ENCODE measurements at regions not wholly inside any gene's neighbourhood (a gene's known extent, or its start where the extent isn't known, plus 50 kb on each side); places are given as distances from the start of the nearest gene placed in this dataset.

GRCh38 chr11:119802670-119803069 lies 73.7 kb upstream of the NECTIN1 start:
- TF ChIP-seq HCFC1 (IDR thresholded peaks at IDR 0.05; ENCODE audit: low read depth, low read length) (no peak), EP300 (IDR thresholded peaks at IDR 0.05; ENCODE audit: low read depth in 2 of 2, low read length in 2 of 2) (no peak), EP300 (CRISPR knock-in tag; IDR thresholded peaks at IDR 0.05; ENCODE audit: borderline replicate concordance) (no peak), TAF1 (CRISPR knock-in tag; IDR thresholded peaks at IDR 0.05) (no peak), BRF2 (CRISPR knock-in tag; IDR thresholded peaks at IDR 0.05) (no peak), TCF7L2 (IDR thresholded peaks at IDR 0.05; ENCODE audit: low read depth, low read length) (no peak), CBX2 (IDR thresholded peaks at IDR 0.05; ENCODE audit: low read depth, low read length) (no peak), CBX2 (CRISPR knock-in tag; IDR thresholded peaks at IDR 0.05; ENCODE audit: low read depth) (no peak)
- TF ChIP-seq, protein P1, sequence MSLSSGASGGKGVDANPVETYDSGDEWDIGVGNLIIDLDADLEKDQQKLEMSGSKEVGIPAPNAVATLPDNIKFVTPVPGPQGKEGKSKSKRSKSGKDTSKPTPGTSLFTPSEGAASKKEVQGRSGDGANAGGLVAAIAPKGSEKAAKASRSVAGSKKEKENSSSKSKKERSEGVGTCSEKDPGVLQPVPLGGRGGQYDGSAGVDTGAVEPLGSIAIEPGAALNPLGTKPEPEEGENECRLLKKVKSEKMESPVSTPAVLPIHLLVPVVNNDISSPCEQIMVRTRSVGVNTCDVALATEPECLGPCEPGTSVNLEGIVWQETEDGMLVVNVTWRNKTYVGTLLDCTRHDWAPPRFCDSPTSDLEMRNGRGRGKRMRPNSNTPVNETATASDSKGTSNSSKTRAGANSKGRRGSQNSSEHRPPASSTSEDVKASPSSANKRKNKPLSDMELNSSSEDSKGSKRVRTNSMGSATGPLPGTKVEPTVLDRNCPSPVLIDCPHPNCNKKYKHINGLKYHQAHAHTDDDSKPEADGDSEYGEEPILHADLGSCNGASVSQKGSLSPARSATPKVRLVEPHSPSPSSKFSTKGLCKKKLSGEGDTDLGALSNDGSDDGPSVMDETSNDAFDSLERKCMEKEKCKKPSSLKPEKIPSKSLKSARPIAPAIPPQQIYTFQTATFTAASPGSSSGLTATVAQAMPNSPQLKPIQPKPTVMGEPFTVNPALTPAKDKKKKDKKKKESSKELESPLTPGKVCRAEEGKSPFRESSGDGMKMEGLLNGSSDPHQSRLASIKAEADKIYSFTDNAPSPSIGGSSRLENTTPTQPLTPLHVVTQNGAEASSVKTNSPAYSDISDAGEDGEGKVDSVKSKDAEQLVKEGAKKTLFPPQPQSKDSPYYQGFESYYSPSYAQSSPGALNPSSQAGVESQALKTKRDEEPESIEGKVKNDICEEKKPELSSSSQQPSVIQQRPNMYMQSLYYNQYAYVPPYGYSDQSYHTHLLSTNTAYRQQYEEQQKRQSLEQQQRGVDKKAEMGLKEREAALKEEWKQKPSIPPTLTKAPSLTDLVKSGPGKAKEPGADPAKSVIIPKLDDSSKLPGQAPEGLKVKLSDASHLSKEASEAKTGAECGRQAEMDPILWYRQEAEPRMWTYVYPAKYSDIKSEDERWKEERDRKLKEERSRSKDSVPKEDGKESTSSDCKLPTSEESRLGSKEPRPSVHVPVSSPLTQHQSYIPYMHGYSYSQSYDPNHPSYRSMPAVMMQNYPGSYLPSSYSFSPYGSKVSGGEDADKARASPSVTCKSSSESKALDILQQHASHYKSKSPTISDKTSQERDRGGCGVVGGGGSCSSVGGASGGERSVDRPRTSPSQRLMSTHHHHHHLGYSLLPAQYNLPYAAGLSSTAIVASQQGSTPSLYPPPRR (CRISPR knock-in tag; IDR thresholded peaks at IDR 0.05; ENCODE audit: borderline replicate concordance) = no peak
- TF ChIP-seq, protein P2, sequence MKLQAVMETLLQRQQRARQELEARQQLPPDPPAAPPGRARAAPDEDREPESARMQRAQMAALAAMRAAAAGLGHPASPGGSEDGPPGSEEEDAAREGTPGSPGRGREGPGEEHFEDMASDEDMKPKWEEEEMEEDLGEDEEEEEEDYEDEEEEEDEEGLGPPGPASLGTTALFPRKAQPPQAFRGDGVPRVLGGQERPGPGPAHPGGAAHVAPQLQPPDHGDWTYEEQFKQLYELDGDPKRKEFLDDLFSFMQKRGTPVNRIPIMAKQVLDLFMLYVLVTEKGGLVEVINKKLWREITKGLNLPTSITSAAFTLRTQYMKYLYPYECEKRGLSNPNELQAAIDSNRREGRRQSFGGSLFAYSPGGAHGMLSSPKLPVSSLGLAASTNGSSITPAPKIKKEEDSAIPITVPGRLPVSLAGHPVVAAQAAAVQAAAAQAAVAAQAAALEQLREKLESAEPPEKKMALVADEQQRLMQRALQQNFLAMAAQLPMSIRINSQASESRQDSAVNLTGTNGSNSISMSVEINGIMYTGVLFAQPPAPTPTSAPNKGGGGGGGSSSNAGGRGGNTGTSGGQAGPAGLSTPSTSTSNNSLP (IDR thresholded peaks at IDR 0.05; ENCODE audit: low read depth, low read length) = no peak
- TF ChIP-seq, protein P3, sequence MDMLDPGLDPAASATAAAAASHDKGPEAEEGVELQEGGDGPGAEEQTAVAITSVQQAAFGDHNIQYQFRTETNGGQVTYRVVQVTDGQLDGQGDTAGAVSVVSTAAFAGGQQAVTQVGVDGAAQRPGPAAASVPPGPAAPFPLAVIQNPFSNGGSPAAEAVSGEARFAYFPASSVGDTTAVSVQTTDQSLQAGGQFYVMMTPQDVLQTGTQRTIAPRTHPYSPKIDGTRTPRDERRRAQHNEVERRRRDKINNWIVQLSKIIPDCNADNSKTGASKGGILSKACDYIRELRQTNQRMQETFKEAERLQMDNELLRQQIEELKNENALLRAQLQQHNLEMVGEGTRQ (IDR thresholded peaks at IDR 0.05; ENCODE audit: low read depth, low read length) = no peak
- TF ChIP-seq, protein P3 (CRISPR knock-in tag; IDR thresholded peaks at IDR 0.05; ENCODE audit: borderline replicate concordance) = no peak

All from HepG2 (cell line).